ENCODE measurements at regions not wholly inside any gene's neighbourhood (a gene's known extent, or its start where the extent isn't known, plus 50 kb on each side); places are given as distances from the start of the nearest gene placed in this dataset.

GRCh38 chr12:116415408-116416108, 138.1 kb upstream of the MED13L start:
- TF ChIP-seq, protein P1, sequence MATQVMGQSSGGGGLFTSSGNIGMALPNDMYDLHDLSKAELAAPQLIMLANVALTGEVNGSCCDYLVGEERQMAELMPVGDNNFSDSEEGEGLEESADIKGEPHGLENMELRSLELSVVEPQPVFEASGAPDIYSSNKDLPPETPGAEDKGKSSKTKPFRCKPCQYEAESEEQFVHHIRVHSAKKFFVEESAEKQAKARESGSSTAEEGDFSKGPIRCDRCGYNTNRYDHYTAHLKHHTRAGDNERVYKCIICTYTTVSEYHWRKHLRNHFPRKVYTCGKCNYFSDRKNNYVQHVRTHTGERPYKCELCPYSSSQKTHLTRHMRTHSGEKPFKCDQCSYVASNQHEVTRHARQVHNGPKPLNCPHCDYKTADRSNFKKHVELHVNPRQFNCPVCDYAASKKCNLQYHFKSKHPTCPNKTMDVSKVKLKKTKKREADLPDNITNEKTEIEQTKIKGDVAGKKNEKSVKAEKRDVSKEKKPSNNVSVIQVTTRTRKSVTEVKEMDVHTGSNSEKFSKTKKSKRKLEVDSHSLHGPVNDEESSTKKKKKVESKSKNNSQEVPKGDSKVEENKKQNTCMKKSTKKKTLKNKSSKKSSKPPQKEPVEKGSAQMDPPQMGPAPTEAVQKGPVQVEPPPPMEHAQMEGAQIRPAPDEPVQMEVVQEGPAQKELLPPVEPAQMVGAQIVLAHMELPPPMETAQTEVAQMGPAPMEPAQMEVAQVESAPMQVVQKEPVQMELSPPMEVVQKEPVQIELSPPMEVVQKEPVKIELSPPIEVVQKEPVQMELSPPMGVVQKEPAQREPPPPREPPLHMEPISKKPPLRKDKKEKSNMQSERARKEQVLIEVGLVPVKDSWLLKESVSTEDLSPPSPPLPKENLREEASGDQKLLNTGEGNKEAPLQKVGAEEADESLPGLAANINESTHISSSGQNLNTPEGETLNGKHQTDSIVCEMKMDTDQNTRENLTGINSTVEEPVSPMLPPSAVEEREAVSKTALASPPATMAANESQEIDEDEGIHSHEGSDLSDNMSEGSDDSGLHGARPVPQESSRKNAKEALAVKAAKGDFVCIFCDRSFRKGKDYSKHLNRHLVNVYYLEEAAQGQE (IDR thresholded peaks at IDR 0.05; ENCODE audit: insufficient read depth in 1 of 2, low read depth in 2 of 2, low read length in 1 of 2): no peak
- no peak for TF ChIP-seq CTCF (IDR thresholded peaks at IDR 0.05)
- TF ChIP-seq SIN3A (IDR thresholded peaks at IDR 0.05; ENCODE audit: borderline replicate concordance, insufficient read depth, low read depth, low read length): no peak

All from Panc1 (cell line).